Activated CD4-positive, CD25-positive, alpha-beta regulatory T cell treated with anti-CD3 and anti-CD28 coated beads, Interleukin-2, amount 50 U/mL, for 24 hours (primary cell): ENCODE measurements at regions not wholly inside any gene's neighbourhood (a gene's known extent, or its start where the extent isn't known, plus 50 kb on each side); places are given as distances from the start of the nearest gene placed in this dataset.

Experiments
- ATAC-seq, 2 donors: fragments of 150-1000 bp; cut with Tn5 transposase; one replicate each; pipeline ENCODE4 v1.10.0; 2021; ENCODE audit warnings: mild to moderate bottlenecking in 1 of 2, moderate library complexity in 1 of 2

DNA sequence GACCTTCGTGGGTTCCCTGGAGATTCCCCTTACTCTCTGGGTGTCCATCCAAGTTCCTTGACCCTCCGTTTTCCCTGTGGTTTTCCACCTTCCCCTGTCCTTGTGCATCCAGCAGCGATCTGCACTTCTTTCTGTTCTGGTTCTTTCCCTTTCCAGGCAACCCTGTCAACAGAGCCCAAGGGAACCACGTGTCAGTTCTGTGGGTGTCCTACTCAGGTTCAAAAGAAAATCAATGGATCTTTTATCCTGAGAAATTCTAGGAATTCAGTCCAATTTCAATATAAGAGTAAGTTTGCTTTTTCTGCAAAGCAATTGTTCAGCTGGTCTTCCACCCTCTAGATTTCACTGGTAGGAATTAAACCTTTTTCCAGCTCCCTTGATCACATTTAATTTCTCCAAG is 1394.8 kb upstream of the SLC10A2 start:
- no peak for ATAC-seq

DNA sequence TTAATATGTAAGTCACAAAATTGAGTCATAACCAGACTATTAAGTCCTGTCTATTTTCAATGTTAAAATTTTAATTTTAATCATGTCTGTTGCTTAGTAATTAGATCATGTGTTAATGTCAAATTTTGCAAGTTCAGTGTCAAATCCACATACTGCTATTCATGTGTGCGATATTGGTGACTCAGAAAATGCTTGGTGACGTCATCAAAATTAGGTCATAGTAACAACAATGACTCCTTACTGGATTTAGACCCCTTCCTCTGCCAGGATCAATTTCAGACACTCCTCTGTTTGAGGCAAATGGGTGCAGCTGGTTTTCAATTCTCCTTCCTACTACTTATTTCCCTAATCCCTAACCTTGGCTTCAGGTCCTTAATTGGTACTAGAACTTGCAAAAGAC is 1394.3 kb upstream of the SLC10A2 start:
- no peak for ATAC-seq

DNA sequence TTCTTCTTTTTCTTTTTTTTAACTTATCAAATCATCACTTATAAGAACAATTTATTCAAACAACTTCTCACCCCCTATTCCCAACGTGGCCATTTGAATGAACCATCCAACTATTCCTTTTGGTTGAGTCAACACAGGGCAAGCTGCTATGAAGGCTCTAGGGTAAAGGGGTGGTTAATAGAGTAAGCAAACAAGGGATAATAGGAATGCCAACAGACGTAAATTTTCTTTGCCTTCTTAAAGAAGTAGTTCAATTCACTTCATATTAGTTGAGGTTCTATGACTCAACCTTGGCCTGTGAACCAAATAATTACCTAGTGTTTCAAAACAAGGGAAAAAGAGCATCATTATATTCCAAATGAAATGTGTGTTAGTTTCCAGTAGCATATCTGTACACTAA is 1383.8 kb upstream of the SLC10A2 start:
- no peak for ATAC-seq

DNA sequence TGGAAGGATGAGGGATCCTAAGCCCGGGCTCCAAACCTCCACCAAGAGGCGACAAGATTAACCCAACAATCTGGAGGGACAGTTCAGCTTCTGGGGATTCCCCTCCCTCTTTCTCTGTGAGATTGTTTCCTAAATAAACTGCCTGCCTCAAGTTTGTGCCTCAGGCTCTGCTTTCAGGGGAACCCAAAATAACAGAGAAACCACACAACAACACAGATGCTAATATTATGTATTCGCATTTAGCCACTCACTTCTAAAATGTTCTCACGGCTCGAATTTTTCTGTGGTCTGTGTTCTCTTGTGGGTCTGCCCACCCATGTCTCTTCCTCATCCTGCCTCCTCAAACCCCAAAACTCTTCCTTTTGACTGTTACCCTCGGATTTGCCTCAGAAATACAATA is 1381.1 kb upstream of the SLC10A2 start:
- no peak for ATAC-seq

DNA sequence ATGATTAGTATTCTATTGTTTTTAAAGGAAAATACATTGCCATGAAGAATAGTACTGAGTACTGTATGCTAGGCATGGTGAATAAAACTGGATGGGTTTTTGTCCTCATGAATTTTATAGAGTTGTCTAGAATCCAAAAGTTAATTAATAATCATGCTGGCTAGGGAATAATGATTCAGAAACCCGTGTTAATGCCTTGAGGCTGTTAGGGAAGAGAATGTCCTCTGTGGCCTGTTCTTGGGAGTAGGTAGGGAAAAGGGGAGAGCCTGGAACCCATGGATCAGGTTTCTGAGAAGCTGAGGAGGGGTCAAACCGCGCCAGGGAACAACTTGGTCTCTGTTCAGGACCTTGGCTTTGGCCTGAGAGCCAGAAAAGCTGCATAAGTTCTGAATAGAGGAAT is 1376.3 kb upstream of the SLC10A2 start:
- ATAC-seq = no peak

DNA sequence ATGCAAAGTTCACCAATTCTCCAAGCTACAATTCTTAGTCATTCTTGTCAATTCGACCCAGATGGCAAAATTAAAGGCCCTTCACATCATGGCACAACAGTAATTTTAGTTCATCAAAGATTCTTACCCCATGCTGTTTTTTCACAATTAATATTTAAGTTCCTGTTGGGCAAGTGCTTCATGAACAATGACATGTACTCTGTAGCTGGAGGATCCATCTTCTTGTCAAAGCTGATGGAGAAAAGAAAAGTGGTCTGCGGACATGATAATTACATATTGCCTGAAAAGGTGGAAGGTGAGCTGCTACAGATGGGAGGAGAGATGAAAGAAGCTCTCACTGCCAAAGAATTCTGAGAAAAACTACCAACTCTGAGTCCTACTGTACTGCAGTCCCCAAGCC is 1370.3 kb upstream of the SLC10A2 start:
- no peak for ATAC-seq

DNA sequence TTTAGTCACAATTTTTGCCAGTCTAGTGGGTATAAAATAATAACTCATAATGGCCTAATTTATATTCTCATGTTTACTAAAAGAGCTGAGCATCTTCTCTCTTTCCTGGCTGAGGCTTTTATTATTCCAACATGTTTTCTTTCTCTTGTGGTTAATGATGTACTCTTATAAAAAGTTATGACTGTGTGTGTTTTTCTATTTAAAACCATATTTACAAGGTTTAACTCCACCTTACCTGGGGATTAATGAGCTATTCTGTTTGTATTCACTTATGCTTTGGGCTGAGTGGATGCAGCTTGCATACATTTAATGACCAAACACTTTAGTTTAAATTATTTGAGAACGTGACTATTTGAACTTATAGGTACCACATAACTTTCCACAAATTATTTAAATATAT is 1365.7 kb upstream of the SLC10A2 start:
- ATAC-seq = no peak

DNA sequence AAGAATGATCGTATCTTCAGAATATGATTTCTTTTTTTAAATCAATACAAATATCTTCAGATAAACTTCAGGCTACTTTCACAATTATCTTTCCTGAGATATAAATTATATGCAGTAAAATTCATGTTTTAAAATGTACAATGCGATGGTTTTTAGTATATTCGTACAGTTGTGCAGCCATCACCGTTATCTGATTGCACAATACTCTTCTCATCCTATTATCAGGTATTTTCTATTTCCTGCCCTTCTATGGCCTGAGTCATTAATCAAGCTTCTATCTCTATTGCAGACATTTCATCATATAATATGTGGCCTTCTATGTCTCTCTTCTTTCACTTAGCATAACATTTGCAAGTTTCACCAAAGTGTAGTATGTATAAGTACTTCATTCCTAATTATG is 1360.2 kb upstream of the SLC10A2 start:
- no peak for ATAC-seq

DNA sequence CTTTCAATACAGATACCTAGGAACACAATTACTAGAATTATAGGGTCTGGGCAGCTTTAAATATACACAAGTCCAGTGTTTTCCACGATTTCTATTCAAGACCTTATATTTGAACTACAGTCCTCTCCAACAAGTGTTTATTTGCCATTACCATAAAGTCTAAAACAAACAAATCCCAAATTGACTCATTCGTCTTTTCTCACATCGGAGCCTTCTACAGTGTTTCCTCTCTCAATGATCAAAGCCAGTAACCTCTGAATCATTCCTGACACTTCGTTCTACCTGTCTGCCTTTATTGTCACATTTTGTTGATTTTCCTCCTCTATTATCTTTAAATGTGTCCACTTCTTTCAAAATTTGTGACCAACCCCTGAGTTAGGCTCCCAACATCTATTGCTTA is 1356.5 kb upstream of the SLC10A2 start:
- ATAC-seq = no peak

DNA sequence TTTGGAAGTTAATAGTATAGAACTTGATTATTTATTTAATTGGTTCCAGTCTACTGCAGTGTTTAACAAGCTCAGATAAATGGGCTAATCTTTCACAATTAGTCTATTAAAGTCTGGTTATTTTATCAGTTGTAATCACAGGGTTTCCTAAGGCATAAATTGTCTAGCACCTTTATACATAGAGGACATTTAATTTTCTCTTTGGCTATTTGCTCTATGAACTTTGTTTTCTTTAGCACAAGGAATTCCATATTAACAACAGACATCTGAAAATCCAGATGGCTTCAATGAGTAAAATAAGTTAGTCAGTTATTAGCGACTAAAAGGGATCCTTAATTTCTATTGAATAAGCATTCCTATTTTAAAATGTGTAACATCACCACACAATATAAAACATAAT is 1350.8 kb upstream of the SLC10A2 start:
- no peak for ATAC-seq

DNA sequence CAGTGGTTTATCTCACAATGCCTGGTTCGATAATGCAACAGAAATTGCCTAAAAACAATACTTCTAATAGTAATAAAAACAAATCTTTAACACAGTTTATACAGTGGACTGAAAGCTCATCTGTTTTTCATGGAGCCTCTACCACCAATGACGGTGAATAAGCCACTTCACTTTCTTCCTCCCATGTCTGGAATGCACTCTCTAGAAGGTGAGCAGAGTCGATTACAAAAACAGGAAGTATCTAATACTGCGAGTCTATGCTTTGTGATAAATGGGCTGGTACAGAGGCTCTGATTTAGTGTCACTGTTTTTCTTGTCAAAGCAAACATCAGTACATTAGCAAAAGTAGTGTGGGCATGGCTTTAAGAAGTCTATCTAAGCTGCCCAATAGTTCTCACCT is 1348.6 kb upstream of the SLC10A2 start:
- no peak for ATAC-seq

DNA sequence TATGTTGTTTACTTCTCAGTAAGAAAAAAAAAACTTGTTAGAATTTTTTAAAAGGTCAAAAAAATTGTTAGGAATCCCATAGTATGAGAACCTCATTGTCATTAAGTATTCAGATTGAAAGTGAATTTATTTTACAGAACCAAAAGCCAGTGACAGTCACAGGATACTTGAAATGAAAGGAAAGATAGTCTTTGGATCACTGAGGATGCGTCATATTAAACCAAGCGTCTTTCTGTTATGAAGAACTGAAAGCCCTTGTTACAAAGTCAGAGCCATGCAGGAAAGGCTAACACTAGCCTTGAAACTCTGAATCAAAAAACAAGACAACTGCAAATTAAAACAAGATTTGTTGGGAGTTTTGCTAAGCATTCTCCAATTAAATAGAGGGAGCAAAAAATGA is 1348.0 kb upstream of the SLC10A2 start:
- no peak for ATAC-seq

DNA sequence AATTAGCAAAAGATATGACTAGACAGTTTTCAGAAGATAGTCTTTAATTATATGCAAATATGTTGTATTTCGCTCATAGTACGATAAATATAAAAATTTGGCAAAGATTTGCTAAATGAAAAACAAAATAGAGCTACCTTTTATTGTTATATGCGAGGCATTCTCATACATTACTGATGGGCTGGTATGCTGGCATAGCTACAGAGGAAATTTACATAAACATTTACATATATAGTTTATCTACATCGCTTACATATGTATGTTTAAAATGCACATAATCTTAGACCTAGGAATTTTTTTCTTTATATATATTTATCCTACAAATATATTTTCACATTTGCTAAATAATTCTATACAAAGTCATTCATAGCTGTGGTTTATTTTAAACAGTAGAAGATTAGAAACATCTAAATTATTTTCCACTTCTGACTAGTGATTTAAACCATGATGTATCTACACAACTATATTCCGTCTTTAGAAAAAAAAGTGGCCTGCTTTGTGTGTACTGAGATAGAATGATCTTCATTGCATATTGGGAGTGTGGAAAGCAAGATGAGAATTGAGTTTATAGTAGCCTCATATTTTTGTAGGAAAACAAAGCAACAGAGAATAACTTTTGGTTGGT is 1345.0 kb upstream of the SLC10A2 start:
- no peak for ATAC-seq

DNA sequence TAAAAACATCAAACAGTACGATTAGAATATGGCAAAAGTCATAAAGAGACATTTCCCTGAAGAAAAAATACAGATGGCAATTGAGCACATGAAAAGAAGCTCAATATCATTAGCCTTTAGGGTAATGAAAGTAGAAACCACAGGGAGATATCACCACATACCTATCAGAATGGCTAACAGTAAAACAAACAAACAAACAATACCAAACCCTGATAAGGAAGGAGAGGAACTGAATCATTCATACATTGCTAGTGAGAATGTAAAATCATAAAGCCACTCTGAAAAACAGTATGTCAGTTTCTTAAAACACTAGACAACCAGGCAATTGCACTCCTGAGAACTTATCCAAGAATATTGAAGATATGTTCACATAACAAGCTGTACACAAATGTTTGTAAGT is 1342.5 kb upstream of the SLC10A2 start:
- no peak for ATAC-seq

DNA sequence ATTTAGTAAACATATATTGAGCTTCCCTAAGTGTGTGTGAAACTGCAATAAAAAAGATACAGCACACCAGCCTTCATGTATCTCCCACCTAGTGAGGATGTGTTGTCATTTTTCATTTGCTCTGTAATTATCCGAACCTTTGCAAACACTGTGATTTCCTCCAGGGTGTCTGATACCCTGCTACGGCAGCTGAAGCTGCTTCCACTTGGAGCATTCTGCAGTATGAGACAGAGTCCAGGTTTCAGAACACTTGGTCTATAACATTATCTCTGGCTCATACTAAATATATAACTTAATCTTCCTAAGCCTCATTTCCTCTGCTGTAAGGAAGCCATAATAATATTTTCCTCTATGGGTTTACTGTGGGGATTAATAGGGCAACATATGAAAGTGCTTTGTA is 1338.1 kb upstream of the SLC10A2 start:
- ATAC-seq = no peak

DNA sequence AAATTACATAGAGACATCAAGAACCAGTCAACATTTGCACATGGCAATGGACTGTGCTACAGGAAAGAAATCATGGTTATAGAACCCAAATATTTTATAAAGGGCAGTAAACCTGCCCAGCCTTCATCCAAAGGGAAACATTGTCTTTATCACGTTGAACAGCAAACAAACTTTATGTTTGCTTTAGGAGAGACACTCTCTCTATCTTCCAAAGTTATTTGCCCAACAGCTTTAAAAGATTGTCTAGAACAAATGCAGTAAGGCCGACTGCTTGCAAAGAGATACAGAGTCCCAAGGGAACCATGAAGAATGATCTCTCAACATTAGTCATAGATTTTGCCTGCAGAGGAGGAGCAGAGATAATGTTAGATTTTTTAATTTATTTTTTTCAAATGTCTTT is 1323.5 kb upstream of the SLC10A2 start:
- no peak for ATAC-seq

DNA sequence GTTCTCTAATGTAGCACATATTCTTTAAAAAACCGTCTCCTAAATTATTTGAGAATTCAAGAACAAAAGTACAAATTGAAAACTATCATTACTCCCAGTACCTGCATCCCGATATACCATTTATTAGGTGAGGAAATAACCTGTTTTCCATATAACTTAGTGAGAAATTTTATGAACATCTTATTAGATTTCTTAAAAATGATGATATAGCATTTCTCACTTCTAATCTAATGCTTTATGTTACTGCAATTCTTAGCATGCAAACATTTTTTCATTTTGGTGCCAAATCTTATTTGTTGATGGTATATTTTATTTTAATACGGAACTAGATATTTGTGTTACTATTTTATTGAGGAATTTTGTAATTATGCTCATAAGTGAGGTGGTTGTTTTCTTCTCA is 1321.3 kb upstream of the SLC10A2 start:
- no peak for ATAC-seq

DNA sequence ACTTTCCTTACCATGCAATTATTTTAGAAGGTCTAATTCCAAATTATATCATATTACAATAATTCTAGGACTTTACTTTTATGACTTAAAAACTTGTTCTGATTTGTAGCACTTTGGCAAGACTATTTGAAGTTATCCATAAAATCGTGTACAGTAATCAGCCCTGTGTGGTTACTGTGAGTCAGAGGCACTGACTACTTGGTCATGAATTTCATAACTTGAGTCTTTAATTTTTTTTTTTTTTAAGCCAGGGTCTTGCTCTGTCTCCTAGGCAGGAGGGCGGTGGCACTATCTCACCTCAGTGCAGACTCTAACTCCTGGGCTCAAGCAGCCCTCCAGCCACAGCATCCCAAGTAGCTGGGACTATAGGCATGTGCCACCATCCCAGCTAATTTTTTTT is 1319.2 kb upstream of the SLC10A2 start:
- no peak for ATAC-seq

DNA sequence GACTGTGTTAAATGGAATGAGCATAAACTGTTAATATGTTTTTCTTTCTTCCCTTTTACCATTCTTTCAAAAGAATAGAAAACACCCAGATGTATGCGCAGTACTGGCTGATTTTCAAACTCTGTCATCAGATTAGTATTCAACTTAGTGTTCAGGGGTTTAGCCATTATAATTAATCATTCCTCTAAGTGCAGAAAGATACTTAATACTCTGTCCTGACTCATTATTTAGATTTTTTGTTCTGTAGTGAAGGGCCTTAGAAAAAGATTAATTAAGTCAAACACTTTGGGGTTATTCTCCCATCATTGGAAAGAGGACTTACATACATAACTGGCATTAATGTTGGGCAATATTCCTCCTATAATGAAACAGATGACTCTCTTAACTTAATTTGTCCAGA is 1316.7 kb upstream of the SLC10A2 start:
- no peak for ATAC-seq

DNA sequence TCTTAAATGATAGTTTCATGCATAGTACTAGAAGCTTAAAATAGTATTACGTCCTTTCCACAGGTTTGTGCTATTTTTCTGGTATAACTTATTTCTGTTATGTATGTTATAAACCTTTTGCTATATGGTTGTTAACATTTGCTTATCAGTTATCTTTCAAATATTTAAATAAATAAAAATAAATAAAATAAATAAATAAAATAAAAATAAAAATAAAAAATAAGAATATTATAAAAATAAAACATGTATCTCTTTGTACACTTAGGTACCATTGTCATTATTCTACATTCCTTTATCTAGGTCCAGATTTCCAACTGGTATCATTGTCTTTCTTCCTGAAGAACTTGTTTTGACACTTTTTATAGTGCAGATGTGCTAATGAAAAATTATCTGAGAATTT is 1310.4 kb upstream of the SLC10A2 start:
- ATAC-seq = no peak

DNA sequence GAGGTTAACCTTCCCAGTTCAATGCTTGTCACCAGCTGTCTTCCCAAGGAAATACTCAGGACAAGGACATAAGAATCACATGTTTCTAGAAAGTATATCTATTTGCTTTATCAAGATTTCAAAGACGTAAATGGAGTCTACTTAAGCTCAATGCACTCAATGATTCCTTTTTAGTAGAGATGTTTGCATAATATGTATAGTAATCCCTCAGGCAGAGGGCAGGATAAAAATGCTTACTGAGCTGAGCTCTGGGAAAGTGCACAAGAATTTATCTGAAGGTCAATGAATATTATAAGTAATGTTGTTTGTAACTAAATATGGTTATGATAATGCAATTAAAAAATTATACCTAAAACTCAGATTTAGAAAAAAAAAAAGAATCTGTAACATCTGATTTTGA is 1309.4 kb upstream of the SLC10A2 start:
- ATAC-seq = no peak

DNA sequence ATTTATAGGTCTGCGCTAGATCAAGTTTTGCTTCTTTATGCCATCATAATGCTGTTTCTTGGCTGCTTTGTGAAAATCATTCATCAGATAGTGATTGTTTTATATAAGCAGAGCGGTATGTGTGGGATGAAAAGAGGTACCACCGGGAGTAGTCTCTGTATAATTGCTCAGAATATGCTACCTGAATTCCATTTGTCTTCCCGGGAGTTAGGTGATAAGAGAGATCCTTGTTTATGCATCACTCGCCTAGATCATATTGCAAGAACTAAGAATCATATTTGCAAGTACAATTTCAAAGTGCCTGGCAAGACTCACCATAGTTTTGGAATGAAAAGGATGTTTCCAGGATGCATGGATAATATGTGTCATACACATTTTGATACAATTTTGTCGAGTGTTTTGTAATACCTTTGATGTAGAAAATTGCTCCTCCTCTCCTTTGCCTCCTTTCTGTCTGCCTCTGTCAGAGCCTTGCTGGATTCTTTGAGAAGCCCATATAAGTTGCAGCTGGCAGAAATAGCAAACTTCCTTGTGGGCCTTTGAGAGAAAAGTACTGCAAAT is 1306.0 kb upstream of the SLC10A2 start:
- ATAC-seq = no peak

DNA sequence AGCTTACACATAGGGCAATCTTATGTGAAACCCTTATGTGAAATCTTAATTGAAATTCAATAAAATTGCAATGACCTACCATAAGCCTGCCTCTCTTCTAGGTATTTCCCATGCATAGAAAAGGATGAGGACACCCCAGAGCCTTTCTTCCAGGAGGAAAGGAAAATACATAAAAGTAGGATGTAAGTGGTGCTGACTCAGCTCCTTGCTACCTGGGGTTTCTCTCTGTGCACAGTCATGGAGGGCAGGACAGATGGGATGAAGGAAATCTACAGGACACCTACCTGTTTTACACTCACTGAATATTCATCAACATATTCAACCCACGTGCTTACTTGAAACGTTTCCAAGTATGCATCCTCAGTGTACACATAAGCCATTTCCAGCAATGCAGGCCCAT is 1299.2 kb upstream of the SLC10A2 start:
- no peak for ATAC-seq

DNA sequence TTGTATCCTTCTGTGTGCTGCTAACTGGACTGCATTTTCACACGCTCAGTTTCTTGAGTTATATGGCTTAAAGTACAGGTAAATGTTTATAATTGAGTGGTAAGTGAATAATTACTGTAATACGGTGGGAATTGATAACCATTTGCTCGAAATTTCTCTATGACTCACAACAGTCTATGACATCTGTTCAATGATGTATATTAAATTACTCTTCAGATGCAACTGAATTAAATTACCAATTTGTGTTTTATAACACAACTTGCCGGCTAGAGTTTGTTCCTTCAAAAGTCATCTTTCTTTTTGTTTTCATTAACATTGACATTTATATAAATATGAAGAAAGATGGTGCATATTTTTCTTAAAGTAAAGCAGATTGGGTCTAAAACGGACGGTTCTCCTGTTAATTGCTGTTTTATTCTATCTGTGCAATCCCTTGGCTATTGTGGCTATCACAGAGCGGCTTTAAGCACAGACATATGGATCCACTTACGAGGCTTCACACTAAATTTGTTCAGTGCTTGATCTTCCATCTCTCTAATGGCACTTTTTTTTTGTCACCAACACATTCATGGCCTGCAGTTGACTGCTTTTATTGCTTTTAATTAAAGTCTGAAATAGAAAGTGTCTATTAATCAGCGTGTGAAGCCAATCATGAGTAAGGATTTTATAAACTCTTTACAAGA is 1291.6 kb upstream of the SLC10A2 start:
- ATAC-seq = no peak

DNA sequence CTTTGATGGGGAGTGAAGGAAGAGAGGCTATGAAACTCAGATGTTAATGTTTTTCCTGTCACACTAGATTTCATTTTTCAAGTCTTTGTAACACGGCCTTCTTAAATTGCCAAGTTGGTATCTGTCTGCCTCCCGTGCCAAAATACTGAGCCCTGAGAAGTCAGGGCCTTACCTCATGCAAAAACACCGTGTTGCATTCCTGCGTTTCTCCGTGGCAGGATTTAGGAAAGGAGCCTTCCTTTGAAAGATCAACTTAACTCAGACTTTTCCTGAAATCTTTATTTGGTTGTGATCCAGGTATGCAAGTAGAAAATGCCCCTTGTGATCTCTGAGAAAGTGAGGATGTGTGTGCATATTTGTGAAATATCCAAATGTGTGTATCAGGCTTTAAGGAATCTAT is 1291.0 kb upstream of the SLC10A2 start:
- ATAC-seq = no peak
